Esophagus squamous epithelium (tissue), 5 donors: ENCODE measurements at regions not wholly inside any gene's neighbourhood (a gene's known extent, or its start where the extent isn't known, plus 50 kb on each side); places are given as distances from the start of the nearest gene placed in this dataset.

Source experiments
- DNase-seq: peaks from one replicate; lab custom pipeline; 2025; lab: John Stamatoyannopoulos, UW
- H3K27ac ChIP-seq, 4 donors: fragments of 200-600 bp; sonication (generic); one replicate each; pipeline ENCODE4 v1.5.1; 2016 to 2019; ENCODE audit warnings: mild to moderate bottlenecking in 1 of 4
- H3K27me3 ChIP-seq, 4 donors: fragments of 200-600 bp; sonication (generic); 1 replicate in 3 of 4; 2 replicates in 1 of 4; pipeline versions ENCODE4 v1.5.1 to v1.6.0; 2017 to 2021; ENCODE audit warnings: antibody characterized with exemption in 1 of 4
- H3K36me3 ChIP-seq, 3 donors: fragments of 200-600 bp; sonication (generic); one replicate each; pipeline ENCODE4 v1.5.1; 2016 to 2019
- H3K4me1 ChIP-seq, 3 donors: fragments of 200-600 bp; sonication (generic); one replicate each; pipeline ENCODE4 v1.5.1; 2017 to 2019
- H3K4me3 ChIP-seq, 4 donors: fragments of 200-600 bp; sonication (generic); 1 replicate in 3 of 4; 2 replicates in 1 of 4; pipeline ENCODE4 v1.5.1; 2016 to 2019; ENCODE audit warnings: mild to moderate bottlenecking in 2 of 4, moderate library complexity in 1 of 4
- H3K9me3 ChIP-seq, 3 donors: fragments of 200-600 bp; sonication (generic); one replicate each; pipeline ENCODE4 v1.5.1; 2016 to 2019
- POLR2A ChIP-seq, 4 donors: fragments of 450-650 bp; IDR thresholded peaks; one replicate each; pipeline ENCODE4 v1.6.1; 2017; ENCODE audit warnings: antibody characterized with exemption in 4 of 4, mild to moderate bottlenecking in 4 of 4, moderate library complexity in 3 of 4
- WGBS, 2 donors: methylation state at CpG; one replicate each; pipeline ENCODE4 v1.1.5; 2018; 5-methylcytosine and 5-hydroxymethylcytosine counted together
- intact Hi-C: fragments of 100-400 bp; cut with DNase I; formaldehyde crosslinking; loops from one replicate; pipeline ENCODE4 v1.15.0; 2022
- TF ChIP-seq, protein P1 (sequence below), 6 experiments: fragments of 450-650 bp in 4 of 6; fragments of 200-600 bp in 2 of 6; sonication (generic) in 2 of 6; IDR thresholded peaks; one replicate each; pipeline ENCODE4 v1.5.1; 2016 to 2019; ENCODE audit warnings: antibody characterized with exemption in 6 of 6, mild to moderate bottlenecking in 4 of 6, moderate library complexity in 4 of 6
- donor health status: DM: yes; HTN: yes; CAD: no.

DNA sequence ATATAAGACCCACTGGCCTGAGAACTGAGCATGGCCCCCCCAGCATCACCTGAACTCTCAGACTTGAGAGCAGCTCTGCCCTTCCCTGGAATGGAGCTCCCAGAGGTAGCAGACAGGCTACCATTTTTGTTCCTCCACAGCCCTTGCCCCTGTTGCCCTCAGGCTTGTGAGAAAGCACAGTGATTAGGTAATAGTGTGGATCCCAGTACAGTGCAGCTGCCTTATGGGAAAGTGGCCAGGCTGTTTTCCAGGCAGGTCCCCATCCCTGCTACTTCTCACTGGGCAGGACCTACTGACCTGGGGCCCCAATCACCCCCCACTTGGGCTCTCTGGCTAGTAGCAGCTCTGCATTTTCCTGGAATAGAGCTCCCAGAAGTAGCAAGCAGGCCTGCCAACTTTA lies 834.0 kb downstream of the DACH1 start:
- no peak overlapping the region for H3K27ac ChIP-seq
- intact Hi-C loops = no loop called here
- H3K4me1 ChIP-seq = no peaks in the 10 kb centered on the region
- DNase-seq = no peak
- no peak for TF ChIP-seq POLR2A (IDR thresholded peaks at IDR 0.05)
- TF ChIP-seq, protein P1, sequence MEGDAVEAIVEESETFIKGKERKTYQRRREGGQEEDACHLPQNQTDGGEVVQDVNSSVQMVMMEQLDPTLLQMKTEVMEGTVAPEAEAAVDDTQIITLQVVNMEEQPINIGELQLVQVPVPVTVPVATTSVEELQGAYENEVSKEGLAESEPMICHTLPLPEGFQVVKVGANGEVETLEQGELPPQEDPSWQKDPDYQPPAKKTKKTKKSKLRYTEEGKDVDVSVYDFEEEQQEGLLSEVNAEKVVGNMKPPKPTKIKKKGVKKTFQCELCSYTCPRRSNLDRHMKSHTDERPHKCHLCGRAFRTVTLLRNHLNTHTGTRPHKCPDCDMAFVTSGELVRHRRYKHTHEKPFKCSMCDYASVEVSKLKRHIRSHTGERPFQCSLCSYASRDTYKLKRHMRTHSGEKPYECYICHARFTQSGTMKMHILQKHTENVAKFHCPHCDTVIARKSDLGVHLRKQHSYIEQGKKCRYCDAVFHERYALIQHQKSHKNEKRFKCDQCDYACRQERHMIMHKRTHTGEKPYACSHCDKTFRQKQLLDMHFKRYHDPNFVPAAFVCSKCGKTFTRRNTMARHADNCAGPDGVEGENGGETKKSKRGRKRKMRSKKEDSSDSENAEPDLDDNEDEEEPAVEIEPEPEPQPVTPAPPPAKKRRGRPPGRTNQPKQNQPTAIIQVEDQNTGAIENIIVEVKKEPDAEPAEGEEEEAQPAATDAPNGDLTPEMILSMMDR (IDR thresholded peaks at IDR 0.05) = no peak
- H3K27me3 ChIP-seq = no peaks in the 10 kb centered on the region
- no peak overlapping the region for H3K4me3 ChIP-seq
- H3K36me3 ChIP-seq = no peaks in the 10 kb centered on the region
- H3K9me3 ChIP-seq = peaks cover 0 to 34% (median 19%) of the 10 kb centered on the region in 3 donors

GRCh38 chr13:71030784-71031183 lies 836.2 kb downstream of the DACH1 start:
- H3K9me3 ChIP-seq = peaks cover 0 to 34% (median 19%) of the 10 kb centered on the region in 3 donors
- no peaks in the 10 kb centered on the region for H3K27me3 ChIP-seq
- DNase-seq = no peak
- intact Hi-C loops = no loop called here
- H3K4me3 ChIP-seq = no peak overlapping the region
- TF ChIP-seq, protein P1 (IDR thresholded peaks at IDR 0.05) = no peak
- no peak for TF ChIP-seq POLR2A (IDR thresholded peaks at IDR 0.05)
- no peaks in the 10 kb centered on the region for H3K36me3 ChIP-seq
- no peak overlapping the region for H3K27ac ChIP-seq
- no peaks in the 10 kb centered on the region for H3K4me1 ChIP-seq
- 28 to 40% methylated on average over 5 of the region's 6 CpGs for WGBS, 2 donors

DNA sequence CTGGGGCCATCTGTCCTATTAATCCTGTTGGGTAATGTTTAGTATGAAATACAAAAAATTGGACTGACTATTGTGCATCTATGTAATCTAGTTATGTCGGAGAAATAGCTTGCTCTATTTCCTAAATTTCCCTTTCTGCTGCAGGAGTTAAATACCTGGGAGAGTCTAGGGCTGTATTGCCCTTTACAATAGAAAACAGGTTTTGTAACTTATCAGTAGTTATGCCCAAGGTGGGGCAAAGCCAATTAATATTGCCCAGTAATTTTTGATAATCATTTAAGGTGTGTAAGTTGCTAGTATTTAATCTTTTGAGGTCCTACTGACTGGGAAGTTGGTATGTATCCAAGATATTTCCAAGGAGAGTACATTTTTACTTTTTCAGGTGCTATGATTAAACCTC lies 838.1 kb downstream of the DACH1 start:
- intact Hi-C loops = no loop called here
- Histone ChIP-seq H3K36me3 (no peaks in the 10 kb centered on the region), H3K27me3 (no peaks in the 10 kb centered on the region), H3K9me3 (peaks cover 0 to 30% (median 14%) of the 10 kb centered on the region in 3 donors), H3K27ac (no peak overlapping the region), H3K4me3 (no peak overlapping the region), H3K4me1 (no peaks in the 10 kb centered on the region)
- no peak for DNase-seq
- 80 to 88% methylated on average over 1 of the region's 1 CpG for WGBS, 2 donors
- TF ChIP-seq, protein P1 (IDR thresholded peaks at IDR 0.05) = no peak
- no peak for TF ChIP-seq POLR2A (IDR thresholded peaks at IDR 0.05)

GRCh38 chr13:71021825-71022422 lies 845.1 kb downstream of the DACH1 start:
- 82 to 85% methylated on average over 10 of the region's 10 CpGs for WGBS, 2 donors
- no peak for DNase-seq
- Histone ChIP-seq H3K4me1 (no peaks in the 10 kb centered on the region), H3K27ac (no peak overlapping the region), H3K4me3 (no peak overlapping the region), H3K36me3 (no peaks in the 10 kb centered on the region), H3K9me3 (no peaks in the 10 kb centered on the region), H3K27me3 (no peaks in the 10 kb centered on the region)
- intact Hi-C loops = no loop called here
- no peak for TF ChIP-seq POLR2A (IDR thresholded peaks at IDR 0.05)

DNA sequence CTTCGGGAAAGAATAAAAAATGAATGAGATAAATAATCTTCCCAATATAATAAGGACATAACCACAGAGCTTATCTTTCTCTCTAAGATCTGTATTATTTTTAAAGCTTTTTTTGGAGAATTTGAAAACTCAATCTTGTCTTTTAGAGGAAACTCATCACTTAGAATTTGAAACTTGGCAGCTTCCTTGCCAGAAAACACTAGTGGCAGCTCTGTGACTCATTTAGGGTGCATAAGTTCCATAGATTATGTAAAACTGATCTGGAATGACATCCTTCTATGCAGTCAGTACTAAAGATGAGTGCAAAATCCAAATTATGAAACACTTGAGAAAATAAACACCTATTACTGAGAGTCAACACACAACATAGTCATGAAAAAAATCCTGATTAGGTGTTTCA lies 848.0 kb downstream of the DACH1 start:
- no peak for DNase-seq
- no peaks in the 10 kb centered on the region for H3K9me3 ChIP-seq
- 71 to 80% methylated on average over 1 of the region's 1 CpG for WGBS, 2 donors

More for the DNA sequence above, 848.0 kb downstream of the DACH1 start:
- intact Hi-C loops = no loop called here
- no peak overlapping the region for H3K4me3 ChIP-seq
- H3K4me1 ChIP-seq = no peaks in the 10 kb centered on the region
- no peak overlapping the region for H3K27ac ChIP-seq
- H3K36me3 ChIP-seq = no peaks in the 10 kb centered on the region
- TF ChIP-seq, protein P1 (IDR thresholded peaks at IDR 0.05) = no peak
- no peaks in the 10 kb centered on the region for H3K27me3 ChIP-seq
